ENCODE measurements at regions not wholly inside any gene's neighbourhood (a gene's known extent, or its start where the extent isn't known, plus 50 kb on each side); places are given as distances from the start of the nearest gene placed in this dataset.

DNA sequence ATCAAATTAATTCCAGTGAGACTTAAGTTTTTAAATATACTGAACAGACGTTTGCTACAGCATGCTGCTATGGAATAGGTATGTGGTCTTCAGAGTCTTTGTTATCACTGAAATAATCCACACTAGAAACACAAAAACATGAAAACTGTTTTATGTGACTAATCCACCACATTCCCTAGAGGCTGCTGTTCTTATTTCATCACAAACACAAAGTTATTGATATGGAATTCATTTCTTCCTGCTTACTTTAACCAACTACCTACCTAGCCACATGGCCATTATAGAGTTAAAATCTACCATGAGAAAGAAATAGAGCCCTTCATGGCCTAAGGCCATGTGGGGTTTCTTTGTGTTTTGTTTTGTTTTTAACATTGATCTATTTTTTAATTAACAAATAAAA, 232.3 kb upstream of the PTGER4 start:
- TF ChIP-seq, protein P1, sequence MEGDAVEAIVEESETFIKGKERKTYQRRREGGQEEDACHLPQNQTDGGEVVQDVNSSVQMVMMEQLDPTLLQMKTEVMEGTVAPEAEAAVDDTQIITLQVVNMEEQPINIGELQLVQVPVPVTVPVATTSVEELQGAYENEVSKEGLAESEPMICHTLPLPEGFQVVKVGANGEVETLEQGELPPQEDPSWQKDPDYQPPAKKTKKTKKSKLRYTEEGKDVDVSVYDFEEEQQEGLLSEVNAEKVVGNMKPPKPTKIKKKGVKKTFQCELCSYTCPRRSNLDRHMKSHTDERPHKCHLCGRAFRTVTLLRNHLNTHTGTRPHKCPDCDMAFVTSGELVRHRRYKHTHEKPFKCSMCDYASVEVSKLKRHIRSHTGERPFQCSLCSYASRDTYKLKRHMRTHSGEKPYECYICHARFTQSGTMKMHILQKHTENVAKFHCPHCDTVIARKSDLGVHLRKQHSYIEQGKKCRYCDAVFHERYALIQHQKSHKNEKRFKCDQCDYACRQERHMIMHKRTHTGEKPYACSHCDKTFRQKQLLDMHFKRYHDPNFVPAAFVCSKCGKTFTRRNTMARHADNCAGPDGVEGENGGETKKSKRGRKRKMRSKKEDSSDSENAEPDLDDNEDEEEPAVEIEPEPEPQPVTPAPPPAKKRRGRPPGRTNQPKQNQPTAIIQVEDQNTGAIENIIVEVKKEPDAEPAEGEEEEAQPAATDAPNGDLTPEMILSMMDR (conservative IDR thresholded peaks at IDR 0.05; ENCODE audit: low read length) = no peak
- no peak for TF ChIP-seq EZH2phosphoT487 (IDR thresholded peaks at IDR 0.05; ENCODE audit: borderline replicate concordance)

Data from Loucy (cell line).